IMR-90 (cell line): ENCODE measurements at regions not wholly inside any gene's neighbourhood (a gene's known extent, or its start where the extent isn't known, plus 50 kb on each side); places are given as distances from the start of the nearest gene placed in this dataset.

ENCODE experiments used
- ATAC-seq: fragments of 200-7000 bp; cut with Tn5 transposase; 2 replicates; pipeline ENCODE4 v1.9.1; 2020; ENCODE audit warnings: low read depth, mild to moderate bottlenecking, moderate library complexity
- BruUV-seq: library from RNA; stranded (reverse); fragments of 400-500 nt; replicated peaks from 2 replicates; lab custom pipeline; 2021; lab: Mats Ljungman, UMichigan
- CTCF ChIA-PET: fragments of 300-600 bp; formaldehyde crosslinking; extraction: SDS; loops from one replicate; lab custom pipeline; 2021; ENCODE audit warnings: antibody characterized with exemption; lab: Yijun Ruan, JAX
- POLR2A ChIA-PET: fragments of 300-600 bp; sonication (Branson Sonifier 250); formaldehyde crosslinking; loops from one replicate; lab custom pipeline; 2022; ENCODE audit warnings: antibody characterized with exemption; ENCODE audit not compliant: unreplicated experiment; lab: Charles Lee
- DNase-seq: peaks from one replicate; pipeline ENCODE4 v3.0.0; 2013
- H2AFZ ChIP-seq: replicated peaks from 2 replicates; pipeline ENCODE3; 2013; ENCODE audit warnings: low read length, mild to moderate bottlenecking; ENCODE audit not compliant: poor library complexity
- H2AK5ac ChIP-seq: 2 replicates; pipeline ENCODE4 v1.6.1; 2013; ENCODE audit warnings: low read depth, low read length, inconsistent platforms
- H2AK9ac ChIP-seq: replicated peaks from 2 replicates; pipeline ENCODE3; 2013; ENCODE audit warnings: mild to moderate bottlenecking, low read depth, low read length, moderate library complexity; ENCODE audit not compliant: poor library complexity
- H2BK120ac ChIP-seq: 2 replicates; pipeline ENCODE4 v1.6.1; 2013; ENCODE audit warnings: low read depth, low read length, inconsistent platforms
- H2BK15ac ChIP-seq: 3 replicates; pipeline ENCODE4 v1.6.1; 2013; ENCODE audit warnings: low read depth, low read length, inconsistent platforms
- H2BK20ac ChIP-seq: 2 replicates; pipeline ENCODE4 v1.6.1; 2013; ENCODE audit warnings: low read depth, mild to moderate bottlenecking, inconsistent platforms, low read length, moderate library complexity
- H2BK5ac ChIP-seq: 2 replicates; pipeline ENCODE4 v1.6.1; 2013; ENCODE audit warnings: mild to moderate bottlenecking, low read depth, low read length, inconsistent platforms; ENCODE audit not compliant: poor library complexity, severe bottlenecking
- H3K14ac ChIP-seq: replicated peaks from 2 replicates; pipeline ENCODE4 v1.6.1; 2013; ENCODE audit warnings: low read depth, low read length, inconsistent platforms
- H3K18ac ChIP-seq: 2 replicates; pipeline ENCODE4 v1.6.1; 2013; ENCODE audit warnings: low read depth, low read length, control low read depth
- H3K23ac ChIP-seq: 2 replicates; pipeline ENCODE4 v1.6.1; 2013; ENCODE audit warnings: low read depth, low read length, inconsistent platforms
- H3K27ac ChIP-seq: 2 replicates; pipeline ENCODE4 v1.5.1; 2013; ENCODE audit warnings: mild to moderate bottlenecking, control low read depth, low read length; ENCODE audit not compliant: insufficient read depth
- H3K27me3 ChIP-seq: 2 replicates; pipeline ENCODE4 v1.6.1; 2013; ENCODE audit warnings: low read length; ENCODE audit not compliant: control insufficient read depth, insufficient read depth
- H3K36me3 ChIP-seq: 2 replicates; pipeline ENCODE4 v1.6.1; 2013; ENCODE audit warnings: low read length, mixed read lengths; ENCODE audit not compliant: control insufficient read depth, insufficient read depth
- H3K4ac ChIP-seq: 2 replicates; pipeline ENCODE4 v1.6.1; 2013; ENCODE audit warnings: low read depth, low read length, inconsistent platforms
- H3K4me1 ChIP-seq: 2 replicates; pipeline ENCODE4 v1.6.1; 2013; ENCODE audit warnings: low read length, mixed read lengths; ENCODE audit not compliant: control insufficient read depth, insufficient read depth
- H3K4me2 ChIP-seq: 2 replicates; pipeline ENCODE4 v1.6.1; 2013; ENCODE audit warnings: low read depth, mild to moderate bottlenecking, control low read depth, low read length, moderate library complexity
- H3K4me3 ChIP-seq: 2 replicates; pipeline ENCODE4 v1.5.1; 2013; ENCODE audit warnings: low read depth, mild to moderate bottlenecking, control low read depth, low read length, moderate library complexity; ENCODE audit not compliant: insufficient read depth
- H3K56ac ChIP-seq: 2 replicates; pipeline ENCODE4 v1.6.1; 2013; ENCODE audit warnings: low read length, inconsistent platforms; ENCODE audit not compliant: insufficient read depth; ENCODE audit errors: extremely low read depth
- H3K79me1 ChIP-seq, 2 experiments: 2 replicates each; pipeline ENCODE4 v1.6.1; 2013; ENCODE audit warnings: low read length in 2 of 2, inconsistent platforms in 1 of 2, low read depth in 1 of 2
- H3K9ac ChIP-seq: 2 replicates; pipeline ENCODE4 v1.6.1; 2013; ENCODE audit warnings: low read depth, low read length, control low read depth
- H3K9me1 ChIP-seq: 2 replicates; pipeline ENCODE4 v1.6.1; 2013; ENCODE audit warnings: low read length, inconsistent platforms; ENCODE audit not compliant: insufficient read depth
- H3K9me3 ChIP-seq: 2 replicates; pipeline ENCODE4 v1.6.1; 2013; ENCODE audit warnings: low read length; ENCODE audit not compliant: control insufficient read depth, insufficient read depth
- H4K20me1 ChIP-seq: 2 replicates; pipeline ENCODE4 v1.6.1; 2013; ENCODE audit warnings: low read length, inconsistent platforms; ENCODE audit not compliant: insufficient read depth
- H4K5ac ChIP-seq: 2 replicates; pipeline ENCODE4 v1.6.1; 2013; ENCODE audit warnings: mild to moderate bottlenecking, low read depth, low read length, control low read depth
- H4K8ac ChIP-seq, 2 experiments: 2 replicates each; pipeline ENCODE4 v1.6.1; 2013; ENCODE audit warnings: low read depth in 2 of 2, low read length in 2 of 2, control low read depth in 1 of 2, inconsistent platforms in 1 of 2
- H4K91ac ChIP-seq: 2 replicates; pipeline ENCODE4 v1.6.1; 2013; ENCODE audit warnings: low read depth, low read length, inconsistent platforms; ENCODE audit not compliant: insufficient read depth
- BHLHE40 ChIP-seq: fragments of 150-350 bp; IDR thresholded peaks from 2 replicates; pipeline ENCODE4 v1.6.1; 2016; ENCODE audit warnings: mild to moderate bottlenecking, low read depth, low read length
- WGBS, 2 experiments: methylation state at CpG; one replicate each; pipeline versions ENCODE4 v1.1.5 to v1.1.7; 2013; ENCODE audit warnings: missing lambda C conversion rate in 2 of 2; ENCODE audit not compliant: insufficient read length in 1 of 2; ENCODE audit errors: extremely low coverage in 2 of 2; 5-methylcytosine and 5-hydroxymethylcytosine counted together
- dilution Hi-C: fragments of 300-500 bp; cut with HindIII; formaldehyde crosslinking; loops from one replicate; pipeline ENCODE4 v1.14.3; 2018; ENCODE audit warnings: low sequenced_read_pairs; ENCODE audit not compliant: unreplicated experiment
- in situ Hi-C: fragments of 300-500 bp; cut with MboI; formaldehyde crosslinking; loops from 3 replicates; pipeline ENCODE4 v1.14.3; 2019; ENCODE audit warnings: low sequenced_read_pairs, inconsistent platforms, mixed read lengths
- intact Hi-C: fragments of 100-400 bp; cut with micrococcal nuclease; formaldehyde crosslinking; loops from 2 replicates; pipeline ENCODE4 v1.10.0; 2022

DNA sequence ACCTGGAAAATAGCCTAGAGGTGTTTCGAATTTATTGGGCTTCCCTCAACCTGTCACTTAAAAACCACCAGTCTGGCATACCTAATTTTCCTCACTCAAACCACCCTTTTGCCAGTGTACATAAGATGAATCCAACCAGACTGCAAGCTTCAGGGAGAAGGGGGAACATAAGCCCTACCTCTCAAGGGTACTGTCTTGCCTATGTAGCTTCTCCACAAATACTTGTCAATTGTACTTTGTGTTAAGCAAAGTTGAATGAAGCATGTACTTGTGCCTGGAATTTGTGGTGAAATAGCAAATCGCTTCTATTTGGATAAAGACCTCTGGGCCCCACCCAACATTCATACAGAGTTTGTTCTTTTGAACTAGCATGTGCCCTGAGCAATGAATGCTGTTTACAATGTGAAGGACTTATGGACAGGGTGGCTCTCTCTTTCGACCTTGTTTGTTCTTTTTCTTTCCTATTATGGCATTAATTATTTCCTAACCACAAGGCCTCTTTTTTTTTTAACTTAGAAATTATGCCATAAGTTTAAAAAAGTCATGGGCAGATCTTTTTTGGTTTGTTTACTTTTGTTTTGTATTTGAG lies 580.2 kb downstream of the EBF1 start:
- Histone ChIP-seq H3K18ac (no peak overlapping the region), H3K9ac (no peak overlapping the region), H3K79me1 (no peaks in the 10 kb centered on the region), H3K4me3 (no peak overlapping the region), H3K4me1 (no peaks in the 10 kb centered on the region), H3K56ac (no peak overlapping the region), H3K4me2 (no peak overlapping the region), H4K5ac (no peak overlapping the region), H4K91ac (no peak overlapping the region), H2BK120ac (no peak overlapping the region), H3K9me1 (no peaks in the 10 kb centered on the region), H3K36me3 (no peaks in the 10 kb centered on the region), H2AFZ (no peak overlapping the region), H2AK9ac (no peak overlapping the region), H3K14ac (no peak overlapping the region), H3K23ac (no peak overlapping the region), H2BK15ac (no peak overlapping the region), H4K20me1 (no peaks in the 10 kb centered on the region), H2BK5ac (no peak overlapping the region), H3K27me3 (no peaks in the 10 kb centered on the region), H3K9me3 (no peaks in the 10 kb centered on the region), H3K4ac (no peak overlapping the region), H3K27ac (no peak overlapping the region), H2BK20ac (no peak overlapping the region), H4K8ac (no peak overlapping the region), H2AK5ac (no peak overlapping the region)
- ChIA-PET POLR2A (no interaction called here), CTCF (no interaction called here)
- no peak for TF ChIP-seq BHLHE40
- DNase-seq (no peak), ATAC-seq (no peak)
- intact Hi-C loops = no loop called here
- dilution Hi-C loops = no loop called here
- in situ Hi-C loops = no loop called here
- BruUV-seq = no TSS peak
- WGBS, 2 experiments = no CpG with 5 or more reads among the region's 3 CpGs
